Activated CD4-positive, CD25-positive, alpha-beta regulatory T cell treated with anti-CD3 and anti-CD28 coated beads, Interleukin-2, amount 50 U/mL, for 16 hours (primary cell): ENCODE measurements at regions not wholly inside any gene's neighbourhood (a gene's known extent, or its start where the extent isn't known, plus 50 kb on each side); places are given as distances from the start of the nearest gene placed in this dataset.

Experiments used
- DNase-seq: peaks from one replicate; pipeline ENCODE4 v3.0.0-alpha.2; 2020; ENCODE audit warnings: low read depth, low spot score

- no peak for DNase-seq
Observed at GRCh38 chrX:43566170-43566569, 89.9 kb upstream of the MAOA start.

GRCh38 chrX:43573441-43574015 lies 82.6 kb upstream of the MAOA start:
- DNase-seq: no peak

GRCh38 chrX:43580621-43581020 lies 75.5 kb upstream of the MAOA start:
- DNase-seq: no peak

- no peak for DNase-seq
Observed at GRCh38 chrX:43581167-43581566, 74.9 kb upstream of the MAOA start.

- no peak for DNase-seq
Observed at GRCh38 chrX:43581888-43582539, 74.1 kb upstream of the MAOA start.

GRCh38 chrX:43582540-43582913 lies 73.6 kb upstream of the MAOA start:
- DNase-seq: no peak

- DNase-seq: no peak
Observed at GRCh38 chrX:43585922-43586321, 70.2 kb upstream of the MAOA start.

- DNase-seq: no peak
Observed at GRCh38 chrX:43586830-43587229, 69.3 kb upstream of the MAOA start.

- DNase-seq: no peak
Observed at GRCh38 chrX:43589735-43590134, 66.4 kb upstream of the MAOA start.

GRCh38 chrX:43590150-43590549 lies 65.9 kb upstream of the MAOA start:
- DNase-seq: no peak

GRCh38 chrX:43592597-43592996 lies 63.5 kb upstream of the MAOA start:
- no peak for DNase-seq

- DNase-seq: no peak
Observed at GRCh38 chrX:43595931-43596330, 60.2 kb upstream of the MAOA start.

- no peak for DNase-seq
Observed at GRCh38 chrX:43604753-43605152, 51.3 kb upstream of the MAOA start.

GRCh38 chrX:43605351-43605750 lies 50.7 kb upstream of the MAOA start:
- no peak for DNase-seq
